Upper lobe of left lung (tissue), 6 donors: ENCODE measurements at regions not wholly inside any gene's neighbourhood (a gene's known extent, or its start where the extent isn't known, plus 50 kb on each side); places are given as distances from the start of the nearest gene placed in this dataset.

Experiments used
- ATAC-seq, 2 donors: fragments of 200-7000 bp; cut with Tn5 transposase; one replicate each; pipeline ENCODE4 v1.9.1; 2022; ENCODE audit warnings: mild to moderate bottlenecking in 2 of 2, moderate library complexity in 2 of 2; ENCODE audit not compliant: low FRiP score in 2 of 2
- DNase-seq, 2 donors: peaks; one replicate each; pipeline ENCODE4 v3.0.0-alpha.2; 2019 to 2020
- H3K27ac ChIP-seq, 4 donors: fragments of 200-600 bp; sonication (generic); one replicate each; pipeline ENCODE4 v1.5.1; 2016 to 2019
- H3K27me3 ChIP-seq, 4 donors: fragments of 200-600 bp; sonication (generic); one replicate each; pipeline ENCODE4 v1.5.1; 2017 to 2019
- H3K36me3 ChIP-seq, 4 donors: fragments of 200-600 bp; sonication (generic); one replicate each; pipeline ENCODE4 v1.5.1; 2016 to 2019
- H3K4me1 ChIP-seq, 4 donors: fragments of 200-600 bp; sonication (generic); one replicate each; pipeline ENCODE4 v1.5.1; 2018 to 2019
- H3K4me3 ChIP-seq, 4 donors: fragments of 200-600 bp; sonication (generic); one replicate each; pipeline ENCODE4 v1.5.1; 2017 to 2019; ENCODE audit warnings: mild to moderate bottlenecking in 2 of 4, moderate library complexity in 1 of 4
- H3K9me3 ChIP-seq, 4 donors: fragments of 200-600 bp; sonication (generic); one replicate each; pipeline ENCODE4 v1.5.1; 2018 to 2019
- CTCF ChIP-seq, 6 experiments: fragments of 450-650 bp in 4 of 6; fragments of 200-600 bp in 2 of 6; sonication (generic) in 2 of 6; IDR thresholded peaks; one replicate each; pipeline ENCODE4 v1.5.1; 2016 to 2019; ENCODE audit warnings: antibody characterized with exemption in 6 of 6
- EP300 ChIP-seq, 4 donors: sonication (generic); formaldehyde crosslinking; IDR thresholded peaks; one replicate each; pipeline ENCODE4 v1.5.1; 2017; ENCODE audit warnings: antibody characterized with exemption in 4 of 4, control low read depth in 2 of 4
- POLR2A ChIP-seq, 4 donors: fragments of 450-650 bp; IDR thresholded peaks; one replicate each; pipeline ENCODE4 v1.5.1; 2016 to 2017; ENCODE audit warnings: antibody characterized with exemption in 4 of 4, mild to moderate bottlenecking in 2 of 4
- POLR2AphosphoS5 ChIP-seq, 2 donors: sonication (generic); formaldehyde crosslinking; IDR thresholded peaks; one replicate each; pipeline ENCODE4 v1.5.1; 2017; ENCODE audit warnings: antibody characterized with exemption in 2 of 2
- WGBS, 2 donors: methylation state at CpG; one replicate each; pipeline ENCODE4 v1.1.5; 2017 to 2018; 5-methylcytosine and 5-hydroxymethylcytosine counted together
- donor health status: DM: no; HTN: no; CAD: no; lungs with moderate emphysema.
- donor health status: DM: no; HTN: yes; CAD: no; lungs with severe emphysema.

DNA sequence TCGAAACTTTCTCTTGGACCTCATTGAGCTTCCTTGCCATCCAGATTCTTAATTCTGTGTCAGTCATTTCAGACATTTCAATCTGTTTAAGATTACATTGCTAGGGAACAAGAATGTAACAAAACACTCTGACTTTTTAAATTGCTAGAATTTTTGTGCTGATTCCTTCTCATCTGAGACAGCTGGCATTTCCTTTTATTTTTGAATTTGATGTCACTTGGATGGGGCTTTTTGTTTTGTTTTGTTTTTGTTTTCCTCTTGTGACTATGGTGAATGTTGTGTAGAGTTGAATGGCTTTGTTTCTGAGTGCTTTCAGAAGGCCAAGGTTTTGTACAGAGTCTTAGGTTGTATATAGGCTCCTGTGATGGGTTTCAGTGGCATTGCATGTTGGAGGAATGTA, 1129.3 kb downstream of the NAALADL2 start:
- ATAC-seq = no peak
- H3K4me1 ChIP-seq = no peaks in the 10 kb centered on the region
- no peak overlapping the region for H3K4me3 ChIP-seq
- no peaks in the 10 kb centered on the region for H3K27me3 ChIP-seq
- H3K36me3 ChIP-seq = no peaks in the 10 kb centered on the region
- TF ChIP-seq POLR2AphosphoS5 (IDR thresholded peaks at IDR 0.05) (no peak), EP300 (IDR thresholded peaks at IDR 0.05) (no peak), CTCF (IDR thresholded peaks at IDR 0.05) (no peak)
- whole genome bisulfite sequencing, 2 donors = 64 to 67% methylated on average over 1 of the region's 1 CpG
- DNase-seq = no peak
- H3K9me3 ChIP-seq = peaks cover 0 to 8% (median 0%) of the 10 kb centered on the region in 4 donors
- no peak overlapping the region for H3K27ac ChIP-seq

DNA sequence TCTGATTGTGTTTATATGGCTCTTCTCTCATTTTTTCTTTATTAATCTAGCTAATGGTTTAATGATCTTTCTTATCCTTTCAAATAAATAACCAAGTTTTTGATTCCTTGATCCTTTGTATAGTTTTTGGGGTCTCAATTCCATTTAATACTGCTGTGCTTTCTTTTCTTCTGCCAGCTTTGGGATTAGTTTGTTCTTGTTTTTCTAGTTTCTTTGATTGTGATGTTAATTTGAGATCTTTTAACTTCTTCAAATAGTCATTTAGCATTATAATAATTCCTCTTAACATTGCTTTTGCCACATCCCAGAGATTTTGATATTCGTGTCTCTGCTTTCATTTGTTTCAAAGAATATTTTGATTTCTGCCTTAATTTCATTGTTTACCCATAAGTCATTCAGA, 1126.6 kb downstream of the NAALADL2 start:
- Histone ChIP-seq H3K27me3 (no peaks in the 10 kb centered on the region), H3K36me3 (no peaks in the 10 kb centered on the region), H3K4me3 (no peak overlapping the region), H3K9me3 (peaks cover 0 to 8% (median 0%) of the 10 kb centered on the region in 4 donors), H3K4me1 (no peaks in the 10 kb centered on the region), H3K27ac (no peak overlapping the region)
- 67% methylated on average over 1 of the region's 1 CpG for WGBS, 2 donors
- ATAC-seq (no peak), DNase-seq (no peak)
- no peak for TF ChIP-seq POLR2A (IDR thresholded peaks at IDR 0.05)
- no peak for TF ChIP-seq CTCF (IDR thresholded peaks at IDR 0.05)
- TF ChIP-seq EP300 (IDR thresholded peaks at IDR 0.05) = no peak
- TF ChIP-seq POLR2AphosphoS5 (IDR thresholded peaks at IDR 0.05) = no peak

DNA sequence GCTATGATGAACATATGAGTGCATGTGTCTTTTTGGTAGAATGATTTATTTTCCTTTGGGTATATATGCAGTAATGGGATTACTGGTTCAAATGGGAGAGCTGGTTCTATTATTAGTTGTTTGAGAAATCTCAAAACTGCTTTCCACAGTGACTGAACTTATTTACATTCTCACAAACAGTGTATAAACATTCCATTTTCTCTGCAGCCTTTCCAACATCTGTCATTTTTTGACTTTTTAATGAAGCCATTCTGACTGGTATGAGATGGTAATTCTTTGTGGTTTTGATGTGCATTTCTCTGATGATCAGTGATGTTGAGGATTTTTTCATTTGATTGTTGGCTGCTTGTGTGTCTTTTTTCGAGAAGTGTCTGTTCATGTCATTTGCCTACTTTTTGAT, 1124.2 kb downstream of the NAALADL2 start:
- 44 to 70% methylated on average over 1 of the region's 1 CpG for WGBS, 2 donors
- H3K4me1 ChIP-seq = no peaks in the 10 kb centered on the region
- H3K27me3 ChIP-seq = no peaks in the 10 kb centered on the region
- ATAC-seq (no peak), DNase-seq (no peak)
- peaks cover 0 to 8% (median 0%) of the 10 kb centered on the region in 4 donors for H3K9me3 ChIP-seq
- no peaks in the 10 kb centered on the region for H3K36me3 ChIP-seq
- no peak for TF ChIP-seq EP300 (IDR thresholded peaks at IDR 0.05)
- TF ChIP-seq POLR2A (IDR thresholded peaks at IDR 0.05) = no peak
- TF ChIP-seq CTCF (IDR thresholded peaks at IDR 0.05) = no peak
- no peak overlapping the region for H3K4me3 ChIP-seq
- H3K27ac ChIP-seq = no peak overlapping the region

GRCh38 chr3:175980486-175981090, 1121.5 kb downstream of the NAALADL2 start:
- no peak overlapping the region for H3K27ac ChIP-seq
- H3K27me3 ChIP-seq = no peaks in the 10 kb centered on the region
- H3K4me3 ChIP-seq = no peak overlapping the region
- H3K4me1 ChIP-seq = no peaks in the 10 kb centered on the region
- no peak for ATAC-seq
- WGBS, 2 donors = 45 to 53% methylated on average over 2 of the region's 2 CpGs
- no peak for TF ChIP-seq CTCF (IDR thresholded peaks at IDR 0.05)
- no peak for TF ChIP-seq POLR2A (IDR thresholded peaks at IDR 0.05)
- no peak for TF ChIP-seq POLR2AphosphoS5 (IDR thresholded peaks at IDR 0.05)
- no peak for TF ChIP-seq EP300 (IDR thresholded peaks at IDR 0.05)
- no peaks in the 10 kb centered on the region for H3K36me3 ChIP-seq
- H3K9me3 ChIP-seq = no peaks in the 10 kb centered on the region
- no peak for DNase-seq
